HEK293T (cell line): ENCODE measurements at regions not wholly inside any gene's neighbourhood (a gene's known extent, or its start where the extent isn't known, plus 50 kb on each side); places are given as distances from the start of the nearest gene placed in this dataset.

Experiments
- CTCF ChIA-PET: fragments of 350-600 bp; formaldehyde crosslinking; extraction: SDS; loops from one replicate; lab custom pipeline; 2021; ENCODE audit warnings: antibody characterized with exemption, inconsistent platforms; lab: Yijun Ruan, JAX
- POLR2A ChIA-PET: fragments of 350-600 bp; formaldehyde crosslinking; extraction: SDS; loops from one replicate; lab custom pipeline; 2020; ENCODE audit warnings: antibody characterized with exemption, inconsistent platforms; lab: Yijun Ruan, JAX
- DNase-seq: peaks from one replicate; pipeline ENCODE4 v3.0.0; 2012; ENCODE audit warnings: mixed read lengths; ENCODE audit errors: extremely low spot score
- ARNT ChIP-seq: fragments of 450-650 bp; IDR thresholded peaks from 2 replicates; pipeline ENCODE4 v1.6.1; 2017; ENCODE audit warnings: mild to moderate bottlenecking
- BHLHE40 ChIP-seq: fragments of 450-650 bp; IDR thresholded peaks from 2 replicates; pipeline ENCODE4 v1.6.1; 2016; ENCODE audit warnings: mild to moderate bottlenecking, moderate library complexity, borderline replicate concordance
- CTBP1 ChIP-seq: fragments of 450-650 bp; IDR thresholded peaks from 2 replicates; pipeline ENCODE4 v1.6.1; 2016; ENCODE audit warnings: borderline replicate concordance
- ELF4 ChIP-seq: fragments of 450-650 bp; IDR thresholded peaks from 2 replicates; pipeline ENCODE4 v1.6.1; 2017; ENCODE audit warnings: antibody characterized with exemption
- FOXA1 ChIP-seq: fragments of 450-650 bp; IDR thresholded peaks from 2 replicates; pipeline ENCODE4 v1.6.1; 2016; ENCODE audit warnings: mild to moderate bottlenecking
- FOXK2 ChIP-seq: fragments of 450-650 bp; IDR thresholded peaks from 2 replicates; pipeline ENCODE4 v1.6.1; 2016; ENCODE audit warnings: mild to moderate bottlenecking
- FOXM1 ChIP-seq: fragments of 450-650 bp; IDR thresholded peaks from 2 replicates; pipeline ENCODE4 v1.6.1; 2017; ENCODE audit warnings: mild to moderate bottlenecking, borderline replicate concordance
- HDGF ChIP-seq: fragments of 450-650 bp; IDR thresholded peaks from 2 replicates; pipeline ENCODE4 v1.6.1; 2017; ENCODE audit warnings: antibody characterized with exemption, borderline replicate concordance
- L3MBTL2 ChIP-seq: fragments of 450-650 bp; conservative IDR thresholded peaks from 2 replicates; pipeline ENCODE4 v1.6.1; 2016; ENCODE audit warnings: mild to moderate bottlenecking
- LEF1 ChIP-seq: fragments of 450-650 bp; IDR thresholded peaks from 2 replicates; pipeline ENCODE4 v1.6.1; 2017; ENCODE audit warnings: mild to moderate bottlenecking, borderline replicate concordance
- NFRKB ChIP-seq: fragments of 450-650 bp; IDR thresholded peaks from 2 replicates; pipeline ENCODE4 v1.6.1; 2016; ENCODE audit warnings: mild to moderate bottlenecking, moderate library complexity
- PKNOX1 ChIP-seq: fragments of 450-650 bp; IDR thresholded peaks from 2 replicates; pipeline ENCODE4 v1.6.1; 2016
- SP1 ChIP-seq: fragments of 450-650 bp; IDR thresholded peaks from 2 replicates; pipeline ENCODE4 v1.6.1; 2017
- SUZ12 ChIP-seq: fragments of 450-650 bp; IDR thresholded peaks from 2 replicates; pipeline ENCODE4 v1.6.1; 2016; ENCODE audit warnings: mild to moderate bottlenecking
- TARDBP ChIP-seq: fragments of 450-650 bp; IDR thresholded peaks from 2 replicates; pipeline ENCODE4 v1.6.1; 2016
- ZNF384 ChIP-seq: fragments of 450-650 bp; IDR thresholded peaks from 2 replicates; pipeline ENCODE4 v1.6.1; 2016

- no peak for DNase-seq
- POLR2A ChIA-PET: no interaction called here
- TF ChIP-seq TARDBP (no peak), FOXK2 (no peak), LEF1 (no peak), ELF4 (no peak), BHLHE40 (no peak), SUZ12 (no peak), SP1 (no peak), FOXM1 (no peak), ARNT (no peak), HDGF (no peak), ZNF384 (no peak), CTBP1 (no peak), L3MBTL2 (no peak), NFRKB (no peak), FOXA1 (no peak), PKNOX1 (no peak)
- CTCF ChIA-PET: no interaction called here
Measured at GRCh38 chr7:121488111-121488650, 92.1 kb upstream of the FAM3C start.

GRCh38 chr7:121486590-121486989 lies 90.5 kb upstream of the FAM3C start:
- ChIA-PET POLR2A (no interaction called here), CTCF (no interaction called here)
- no peak for DNase-seq
- TF ChIP-seq FOXK2: no peak
- TF ChIP-seq ELF4: no peak
- TF ChIP-seq HDGF: no peak
- TF ChIP-seq ARNT: no peak

DNA sequence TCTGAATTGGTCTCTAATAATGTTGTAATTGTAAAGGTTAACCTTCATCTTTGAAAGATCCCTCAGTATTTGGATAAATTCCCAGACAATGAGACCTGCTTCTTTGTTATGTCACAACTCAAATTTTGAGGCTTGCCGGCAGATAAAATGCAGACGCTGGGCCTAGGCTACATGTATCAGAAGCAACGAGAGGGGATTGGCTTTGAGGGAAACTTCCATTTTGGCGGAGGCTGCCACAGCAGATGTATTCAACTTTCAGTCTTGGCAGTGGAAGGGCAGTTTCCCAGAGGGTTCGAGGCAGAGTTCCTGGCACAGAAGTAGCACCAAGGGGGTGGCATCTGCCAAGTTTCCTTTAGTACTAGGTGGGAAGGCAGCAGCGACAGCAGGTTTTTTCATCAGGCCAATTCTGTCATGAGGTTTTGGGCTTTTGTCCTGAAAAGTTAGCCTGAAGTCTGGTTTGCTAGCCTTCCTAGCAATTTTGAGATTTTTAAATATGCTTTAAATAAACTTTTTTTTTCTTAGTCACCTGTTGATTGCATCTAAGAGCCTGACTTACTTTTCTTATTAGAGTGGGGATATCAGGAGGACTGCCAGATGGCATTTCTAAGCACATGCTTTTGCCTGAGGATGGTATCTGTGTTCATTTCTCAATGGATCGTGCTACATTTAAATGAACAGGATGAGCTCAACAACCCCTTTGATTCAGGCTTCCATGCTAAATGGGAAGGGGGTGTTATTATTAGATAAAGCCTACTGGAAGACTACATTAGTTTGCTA lies 89.5 kb upstream of the FAM3C start:
- CTCF ChIA-PET: no interaction called here
- TF ChIP-seq LEF1: no peak
- TF ChIP-seq ELF4: no peak
- TF ChIP-seq ZNF384: no peak
- TF ChIP-seq BHLHE40: no peak
- no peak for TF ChIP-seq SUZ12
- no peak for TF ChIP-seq CTBP1
- TF ChIP-seq TARDBP: no peak
- TF ChIP-seq L3MBTL2: no peak
- no peak for TF ChIP-seq SP1
- no peak for TF ChIP-seq ARNT
- no peak for TF ChIP-seq FOXM1
- TF ChIP-seq PKNOX1: no peak
- no peak for TF ChIP-seq HDGF

DNA sequence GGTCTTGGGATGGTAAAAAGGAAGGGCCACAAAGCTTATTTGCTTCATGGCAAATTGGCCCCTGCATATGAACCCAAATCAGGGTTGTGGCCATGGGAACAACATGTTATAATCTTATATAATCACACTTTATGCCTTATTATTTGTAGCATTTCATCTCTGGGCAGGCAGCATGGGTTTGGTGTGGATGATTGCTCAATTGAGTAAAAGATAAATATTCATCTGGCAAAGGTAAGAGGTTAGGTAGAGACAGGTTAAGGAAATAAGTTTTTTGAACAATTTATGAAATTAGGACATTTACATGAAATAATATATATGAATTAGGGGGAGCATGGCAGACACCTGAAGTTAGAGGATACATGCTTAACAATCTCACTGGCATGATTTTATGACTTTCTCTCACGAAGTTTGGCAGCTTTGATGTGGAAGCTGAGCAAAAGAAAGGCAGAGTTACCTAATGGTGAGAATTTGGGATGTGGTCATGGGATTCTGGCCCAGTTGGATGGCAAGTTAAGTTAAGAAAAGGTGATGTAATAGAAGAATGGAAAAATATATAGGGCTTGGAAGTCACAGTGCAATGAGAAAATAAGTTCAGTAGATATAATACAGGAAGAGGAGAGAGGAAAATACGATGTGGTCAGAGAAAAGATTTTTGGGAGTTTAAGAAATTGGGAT lies 88.1 kb upstream of the FAM3C start:
- TF ChIP-seq ZNF384: no peak
- ChIA-PET POLR2A (no interaction called here), CTCF (no interaction called here)
- DNase-seq: no peak

More for the DNA sequence above, 89.5 kb upstream of the FAM3C start:
- POLR2A ChIA-PET: no interaction called here
- DNase-seq: no peak

GRCh38 chr7:121480566-121481335 lies 84.6 kb upstream of the FAM3C start:
- CTCF ChIA-PET: no interaction called here
- POLR2A ChIA-PET: no interaction called here
- DNase-seq: no peak
- TF ChIP-seq TARDBP (no peak), CTBP1 (no peak)

GRCh38 chr7:121480058-121480457 lies 84.0 kb upstream of the FAM3C start:
- CTCF ChIA-PET: interaction anchor here (0.7 kb wide), 1 partner anchor 197 kb away, joined by 3 read pairs; no protein-coding TSS in a partner anchor
- DNase-seq: no peak
- TF ChIP-seq NFRKB (no peak), CTBP1 (no peak), SP1 (no peak), HDGF (no peak), L3MBTL2 (no peak), ELF4 (no peak), FOXK2 (no peak), BHLHE40 (no peak)
- POLR2A ChIA-PET: no interaction called here

- TF ChIP-seq SUZ12 (no peak), FOXK2 (no peak), BHLHE40 (no peak), SP1 (no peak), HDGF (no peak), ELF4 (no peak), PKNOX1 (no peak), ZNF384 (no peak), L3MBTL2 (no peak), FOXA1 (no peak), LEF1 (no peak), CTBP1 (no peak)
- no peak for DNase-seq
- CTCF ChIA-PET: interaction anchor here (0.7 kb wide), 1 partner anchor 198 kb away, joined by 3 read pairs; no protein-coding TSS in a partner anchor
- POLR2A ChIA-PET: no interaction called here
Measured at GRCh38 chr7:121479466-121479865, 83.4 kb upstream of the FAM3C start.
